H9 (cell line): ENCODE measurements at regions not wholly inside any gene's neighbourhood (a gene's known extent, or its start where the extent isn't known, plus 50 kb on each side); places are given as distances from the start of the nearest gene placed in this dataset.

ENCODE experiments used
- DNase-seq: peaks from one replicate; pipeline ENCODE4 v3.0.0-alpha.2; 2017
- H2AFZ ChIP-seq: one replicate; pipeline ENCODE4 v1.6.1; 2013; ENCODE audit warnings: mild to moderate bottlenecking, low read length, control low read depth, moderate library complexity
- H2AK5ac ChIP-seq: 2 replicates; pipeline ENCODE4 v1.6.1; 2013; ENCODE audit warnings: low read length, control low read depth, mixed read lengths; ENCODE audit not compliant: insufficient read length
- H2BK120ac ChIP-seq: one replicate; pipeline ENCODE4 v1.6.1; 2013; ENCODE audit warnings: low read depth, mild to moderate bottlenecking, low read length, control low read depth, inconsistent platforms; ENCODE audit not compliant: poor library complexity, severe bottlenecking
- H2BK12ac ChIP-seq: 2 replicates; pipeline ENCODE4 v1.6.1; 2013; ENCODE audit warnings: low read length, control low read depth, mixed read lengths, low read depth; ENCODE audit not compliant: insufficient read length
- H2BK15ac ChIP-seq: 2 replicates; pipeline ENCODE4 v1.6.1; 2013; ENCODE audit warnings: low read depth, low read length, control low read depth
- H2BK20ac ChIP-seq: one replicate; pipeline ENCODE4 v1.6.1; 2013; ENCODE audit warnings: low read depth, mild to moderate bottlenecking, low read length, control low read depth, inconsistent platforms; ENCODE audit not compliant: poor library complexity, severe bottlenecking
- H2BK5ac ChIP-seq: 2 replicates; pipeline ENCODE4 v1.6.1; 2013; ENCODE audit warnings: low read length, control low read depth, mixed read lengths; ENCODE audit not compliant: insufficient read length
- H3K14ac ChIP-seq: 2 replicates; pipeline ENCODE4 v1.6.1; 2013; ENCODE audit warnings: low read length, control low read depth; ENCODE audit not compliant: insufficient read depth
- H3K18ac ChIP-seq: 2 replicates; pipeline ENCODE4 v1.6.1; 2013; ENCODE audit warnings: low read depth, mild to moderate bottlenecking, mixed read lengths, low read length, control low read depth; ENCODE audit not compliant: insufficient read length
- H3K23ac ChIP-seq: 2 replicates; pipeline ENCODE4 v1.6.1; 2013; ENCODE audit warnings: low read length, control low read depth, mixed read lengths, low read depth; ENCODE audit not compliant: insufficient read length
- H3K23me2 ChIP-seq: 2 replicates; pipeline ENCODE4 v1.6.1; 2013; ENCODE audit warnings: low read depth, mild to moderate bottlenecking, mixed read lengths, low read length, control low read depth; ENCODE audit not compliant: insufficient read length, poor library complexity, severe bottlenecking
- H3K27ac ChIP-seq: 2 replicates; pipeline ENCODE4 v1.5.1; 2013; ENCODE audit warnings: low read length, control low read depth, mixed read lengths, low read depth; ENCODE audit not compliant: insufficient read length
- H3K27me3 ChIP-seq: 2 replicates; pipeline ENCODE4 v1.6.1; 2013; ENCODE audit warnings: low read length, control low read depth, inconsistent platforms; ENCODE audit not compliant: insufficient read depth
- H3K4ac ChIP-seq: 2 replicates; pipeline ENCODE4 v1.6.1; 2013; ENCODE audit warnings: low read depth, mild to moderate bottlenecking, control low read depth, inconsistent platforms, low read length, moderate library complexity
- H3K4me1 ChIP-seq: 2 replicates; pipeline ENCODE4 v1.6.1; 2013; ENCODE audit warnings: low read length, control low read depth, inconsistent platforms; ENCODE audit not compliant: insufficient read depth
- H3K4me2 ChIP-seq: 2 replicates; pipeline ENCODE4 v1.6.1; 2013; ENCODE audit warnings: low read length, control low read depth, mixed read lengths; ENCODE audit not compliant: insufficient read length, insufficient read depth
- H3K56ac ChIP-seq: 2 replicates; pipeline ENCODE4 v1.6.1; 2013; ENCODE audit warnings: low read depth, mild to moderate bottlenecking, mixed read lengths, low read length, control low read depth; ENCODE audit not compliant: insufficient read length
- H3K79me1 ChIP-seq: 2 replicates; pipeline ENCODE4 v1.6.1; 2013; ENCODE audit warnings: low read depth, mild to moderate bottlenecking, moderate library complexity, low read length, control low read depth, inconsistent platforms; ENCODE audit not compliant: insufficient read depth, poor library complexity, severe bottlenecking
- H3K79me2 ChIP-seq: 2 replicates; pipeline ENCODE4 v1.6.1; 2013; ENCODE audit warnings: low read length, control low read depth, inconsistent platforms; ENCODE audit not compliant: insufficient read depth
- H3K9ac ChIP-seq: 2 replicates; pipeline ENCODE4 v1.6.1; 2013; ENCODE audit warnings: low read length, control low read depth, mixed read lengths; ENCODE audit not compliant: insufficient read length; ENCODE audit errors: extremely low read depth
- H3K9me3 ChIP-seq: one replicate; pipeline ENCODE4 v1.6.1; 2013; ENCODE audit warnings: low read depth, low read length, inconsistent platforms; ENCODE audit not compliant: control insufficient read depth
- H3T11ph ChIP-seq: one replicate; pipeline ENCODE4 v1.6.1; 2013; ENCODE audit warnings: mild to moderate bottlenecking, low read length, control low read depth, inconsistent platforms
- H4K20me1 ChIP-seq: one replicate; pipeline ENCODE4 v1.6.1; 2013; ENCODE audit not compliant: control insufficient read depth, insufficient read length, insufficient read depth
- H4K5ac ChIP-seq: 2 replicates; pipeline ENCODE4 v1.6.1; 2013; ENCODE audit warnings: low read depth, mild to moderate bottlenecking, mixed read lengths, low read length, control low read depth; ENCODE audit not compliant: insufficient read length
- H4K8ac ChIP-seq: replicated peaks from 2 replicates; pipeline ENCODE4 v1.6.1; 2013; ENCODE audit warnings: low read length, control low read depth, mixed read lengths, low read depth; ENCODE audit not compliant: insufficient read length
- H4K91ac ChIP-seq: 2 replicates; pipeline ENCODE4 v1.6.1; 2013; ENCODE audit warnings: low read depth, mild to moderate bottlenecking, moderate library complexity, mixed read lengths, low read length, control low read depth; ENCODE audit not compliant: insufficient read length
- H3K27ac Mint-ChIP-seq, 3 experiments: 2 replicates in 2 of 3; 3 replicates in 1 of 3; pipeline ENCODE4 v1.8.0; 2020 to 2021; ENCODE audit warnings: mixed read lengths in 3 of 3, mild to moderate bottlenecking in 1 of 3, moderate library complexity in 1 of 3
- H3K27me3 Mint-ChIP-seq: 2 replicates; pipeline ENCODE4 v1.8.0; 2021; ENCODE audit warnings: low read depth, mild to moderate bottlenecking, moderate library complexity, mixed read lengths
- H3K36me3 Mint-ChIP-seq, 3 experiments: 2 replicates in 2 of 3; 3 replicates in 1 of 3; pipeline ENCODE4 v1.8.0; 2020 to 2021; ENCODE audit warnings: low read depth in 3 of 3, mixed read lengths in 3 of 3; ENCODE audit not compliant: insufficient read depth in 1 of 3
- H3K4me1 Mint-ChIP-seq, 2 experiments: 2 replicates each; pipeline ENCODE4 v1.8.0; 2020; ENCODE audit warnings: mixed read lengths in 2 of 2
- H3K4me3 Mint-ChIP-seq, 2 experiments: 2 replicates in 1 of 2; 3 replicates in 1 of 2; pipeline ENCODE4 v1.8.0; 2020 to 2021; ENCODE audit warnings: mild to moderate bottlenecking in 2 of 2, mixed read lengths in 2 of 2, moderate library complexity in 1 of 2
- H3K9me3 Mint-ChIP-seq, 2 experiments: 2 replicates in 1 of 2; 3 replicates in 1 of 2; pipeline ENCODE4 v1.8.0; 2020; ENCODE audit warnings: mild to moderate bottlenecking in 2 of 2, mixed read lengths in 2 of 2, moderate library complexity in 1 of 2
- WGBS: extraction: QIAGEN DNeasy Blood & Tissue Kit; methylation state at CpG from one replicate; pipeline ENCODE4 v1.1.7; 2013; ENCODE audit warnings: missing lambda C conversion rate, low lambda C conversion rate, mixed read lengths; ENCODE audit not compliant: insufficient read length; ENCODE audit errors: extremely low coverage; 5-methylcytosine and 5-hydroxymethylcytosine counted together
- TF ChIP-seq, protein P1 (sequence below): fragments of 200-600 bp; sonication (generic); conservative IDR thresholded peaks from 3 replicates; pipeline ENCODE4 v1.8.0; 2021; ENCODE audit warnings: antibody characterized with exemption, mild to moderate bottlenecking

- H3K4me2 ChIP-seq, result no peak overlapping the region
- H2BK120ac ChIP-seq, result no peak overlapping the region
Measured at GRCh38 chr4:97013309-97013708, 1130.0 kb downstream of the STPG2 start.

More at GRCh38 chr4:97013309-97013708, 1130.0 kb downstream of the STPG2 start:
- H3K4me3 Mint-ChIP-seq, result no peak overlapping the region
- H2BK20ac ChIP-seq, result no peak overlapping the region
- no peak overlapping the region for H2BK15ac ChIP-seq
- no peak overlapping the region for H2AK5ac ChIP-seq
- H3K79me1 ChIP-seq, result no peaks in the 10 kb centered on the region
- no peak overlapping the region for H3T11ph ChIP-seq
- TF ChIP-seq, protein P1, sequence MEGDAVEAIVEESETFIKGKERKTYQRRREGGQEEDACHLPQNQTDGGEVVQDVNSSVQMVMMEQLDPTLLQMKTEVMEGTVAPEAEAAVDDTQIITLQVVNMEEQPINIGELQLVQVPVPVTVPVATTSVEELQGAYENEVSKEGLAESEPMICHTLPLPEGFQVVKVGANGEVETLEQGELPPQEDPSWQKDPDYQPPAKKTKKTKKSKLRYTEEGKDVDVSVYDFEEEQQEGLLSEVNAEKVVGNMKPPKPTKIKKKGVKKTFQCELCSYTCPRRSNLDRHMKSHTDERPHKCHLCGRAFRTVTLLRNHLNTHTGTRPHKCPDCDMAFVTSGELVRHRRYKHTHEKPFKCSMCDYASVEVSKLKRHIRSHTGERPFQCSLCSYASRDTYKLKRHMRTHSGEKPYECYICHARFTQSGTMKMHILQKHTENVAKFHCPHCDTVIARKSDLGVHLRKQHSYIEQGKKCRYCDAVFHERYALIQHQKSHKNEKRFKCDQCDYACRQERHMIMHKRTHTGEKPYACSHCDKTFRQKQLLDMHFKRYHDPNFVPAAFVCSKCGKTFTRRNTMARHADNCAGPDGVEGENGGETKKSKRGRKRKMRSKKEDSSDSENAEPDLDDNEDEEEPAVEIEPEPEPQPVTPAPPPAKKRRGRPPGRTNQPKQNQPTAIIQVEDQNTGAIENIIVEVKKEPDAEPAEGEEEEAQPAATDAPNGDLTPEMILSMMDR, result no peak
- H2BK5ac ChIP-seq, result no peak overlapping the region
- H3K23ac ChIP-seq, result no peak overlapping the region
- H3K4me1 Mint-ChIP-seq, result peaks cover 3 to 5% of the 10 kb centered on the region in 2 experiments
- no peak overlapping the region for H4K91ac ChIP-seq
- H4K20me1 ChIP-seq, result no peaks in the 10 kb centered on the region
- no peaks in the 10 kb centered on the region for H3K23me2 ChIP-seq
- H3K18ac ChIP-seq, result no peak overlapping the region
- H3K14ac ChIP-seq, result no peak overlapping the region
- H3K27ac Mint-ChIP-seq, result no peak overlapping the region
- no peak overlapping the region for H3K4ac ChIP-seq
- H3K9me3 Mint-ChIP-seq, result no peaks in the 10 kb centered on the region
- WGBS, result no CpG with 5 or more reads among the region's 3 CpGs
- no peaks in the 10 kb centered on the region for H3K9me3 ChIP-seq
- no peak overlapping the region for H3K9ac ChIP-seq
- H2BK12ac ChIP-seq, result no peak overlapping the region
- no peaks in the 10 kb centered on the region for H3K4me1 ChIP-seq
- DNase-seq, result no peak
- H4K8ac ChIP-seq, result no peak overlapping the region
- H3K27me3 Mint-ChIP-seq, result no peaks in the 10 kb centered on the region
- H3K36me3 Mint-ChIP-seq, result no peaks in the 10 kb centered on the region
- no peaks in the 10 kb centered on the region for H3K79me2 ChIP-seq
- no peak overlapping the region for H3K56ac ChIP-seq
- no peaks in the 10 kb centered on the region for H3K27me3 ChIP-seq
- H3K27ac ChIP-seq, result no peak overlapping the region
- no peak overlapping the region for H4K5ac ChIP-seq
- no peak overlapping the region for H2AFZ ChIP-seq
